Hepatocyte (in vitro differentiated cells): ENCODE measurements at regions not wholly inside any gene's neighbourhood (a gene's known extent, or its start where the extent isn't known, plus 50 kb on each side); places are given as distances from the start of the nearest gene placed in this dataset.

Experiments
- DNase-seq: peaks from one replicate; pipeline ENCODE4 v3.0.0-alpha.2; 2016; ENCODE audit warnings: low spot score
- H2AFZ ChIP-seq: fragments of 200-600 bp; sonication (generic); 2 replicates; pipeline ENCODE4 v1.6.0; 2016; ENCODE audit warnings: antibody characterized with exemption, mild to moderate bottlenecking
- H3K27ac ChIP-seq: fragments of 200-600 bp; sonication (generic); 2 replicates; pipeline ENCODE4 v1.5.1; 2016; ENCODE audit warnings: mild to moderate bottlenecking
- H3K27me3 ChIP-seq: fragments of 200-600 bp; sonication (generic); 2 replicates; pipeline ENCODE4 v1.6.1; 2016
- H3K36me3 ChIP-seq: fragments of 200-600 bp; sonication (generic); replicated peaks from 2 replicates; pipeline ENCODE4 v1.5.1; 2016; ENCODE audit warnings: low read depth; ENCODE audit not compliant: insufficient read depth
- H3K4me1 ChIP-seq: fragments of 200-600 bp; sonication (generic); 2 replicates; pipeline ENCODE4 v1.5.1; 2016; ENCODE audit warnings: mild to moderate bottlenecking, moderate library complexity; ENCODE audit not compliant: insufficient read depth
- H3K4me2 ChIP-seq: fragments of 200-600 bp; sonication (generic); 2 replicates; pipeline ENCODE4 v1.6.0; 2016
- H3K4me3 ChIP-seq: fragments of 200-600 bp; sonication (generic); 2 replicates; pipeline ENCODE4 v1.5.1; 2016; ENCODE audit warnings: mild to moderate bottlenecking
- H3K79me2 ChIP-seq: fragments of 200-600 bp; sonication (generic); 2 replicates; pipeline ENCODE4 v1.6.0; 2017; ENCODE audit warnings: mild to moderate bottlenecking
- H3K9me2 ChIP-seq: fragments of 200-600 bp; sonication (generic); replicated peaks from 2 replicates; pipeline ENCODE4 v1.6.0; 2017; ENCODE audit warnings: mild to moderate bottlenecking; ENCODE audit not compliant: insufficient read depth
- H3K9me3 ChIP-seq: fragments of 200-600 bp; sonication (generic); 2 replicates; pipeline ENCODE4 v1.5.1; 2016; ENCODE audit warnings: low read depth, mild to moderate bottlenecking
- H4K20me1 ChIP-seq: fragments of 200-600 bp; sonication (generic); 2 replicates; pipeline ENCODE4 v1.6.0; 2016; ENCODE audit warnings: mild to moderate bottlenecking; ENCODE audit not compliant: insufficient read depth, poor library complexity, severe bottlenecking
- EZH2 ChIP-seq: fragments of 200-600 bp; sonication (generic); IDR thresholded peaks from 2 replicates; pipeline ENCODE4 v1.6.1; 2016; ENCODE audit warnings: antibody characterized with exemption, mild to moderate bottlenecking, borderline replicate concordance
- EZH2phosphoT487 ChIP-seq: fragments of 200-600 bp; sonication (generic); IDR thresholded peaks from one replicate; pipeline ENCODE4 v1.6.1; 2018; ENCODE audit warnings: antibody characterized with exemption, mild to moderate bottlenecking, low read depth, moderate library complexity; ENCODE audit not compliant: unreplicated experiment, severe bottlenecking
- WGBS: methylation state at CpG from one replicate; pipeline ENCODE4 v1.1.6; 2016; ENCODE audit warnings: low lambda C conversion rate; ENCODE audit errors: missing lambda C conversion rate; 5-methylcytosine and 5-hydroxymethylcytosine counted together
- TF ChIP-seq, protein P1 (sequence below): fragments of 200-600 bp; sonication (generic); IDR thresholded peaks from 2 replicates; pipeline ENCODE4 v1.5.1; 2016; ENCODE audit warnings: antibody characterized with exemption, mild to moderate bottlenecking; ENCODE audit not compliant: poor library complexity

DNA sequence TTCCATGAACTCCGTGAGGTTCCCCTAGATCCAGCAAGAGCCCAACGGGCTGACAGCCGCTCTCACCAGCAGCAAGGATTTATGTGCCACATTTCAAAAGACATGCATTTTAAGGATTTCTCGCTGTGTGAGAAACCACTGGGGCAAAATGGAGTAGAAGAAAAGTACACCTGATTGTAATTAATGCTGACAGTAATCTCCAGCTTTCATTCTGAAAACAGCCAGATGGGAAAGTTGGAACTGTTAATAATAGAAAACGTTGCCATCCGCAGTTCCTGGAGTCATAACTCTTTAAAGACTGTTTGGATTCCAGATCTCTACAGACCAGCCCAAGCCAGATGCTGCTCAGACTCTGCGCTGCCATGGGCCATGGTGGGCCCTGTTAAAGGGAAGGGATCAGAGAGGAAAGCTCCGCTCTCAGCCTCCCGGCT lies 216.9 kb upstream of the GLI3 start:
- TF ChIP-seq, protein P1, sequence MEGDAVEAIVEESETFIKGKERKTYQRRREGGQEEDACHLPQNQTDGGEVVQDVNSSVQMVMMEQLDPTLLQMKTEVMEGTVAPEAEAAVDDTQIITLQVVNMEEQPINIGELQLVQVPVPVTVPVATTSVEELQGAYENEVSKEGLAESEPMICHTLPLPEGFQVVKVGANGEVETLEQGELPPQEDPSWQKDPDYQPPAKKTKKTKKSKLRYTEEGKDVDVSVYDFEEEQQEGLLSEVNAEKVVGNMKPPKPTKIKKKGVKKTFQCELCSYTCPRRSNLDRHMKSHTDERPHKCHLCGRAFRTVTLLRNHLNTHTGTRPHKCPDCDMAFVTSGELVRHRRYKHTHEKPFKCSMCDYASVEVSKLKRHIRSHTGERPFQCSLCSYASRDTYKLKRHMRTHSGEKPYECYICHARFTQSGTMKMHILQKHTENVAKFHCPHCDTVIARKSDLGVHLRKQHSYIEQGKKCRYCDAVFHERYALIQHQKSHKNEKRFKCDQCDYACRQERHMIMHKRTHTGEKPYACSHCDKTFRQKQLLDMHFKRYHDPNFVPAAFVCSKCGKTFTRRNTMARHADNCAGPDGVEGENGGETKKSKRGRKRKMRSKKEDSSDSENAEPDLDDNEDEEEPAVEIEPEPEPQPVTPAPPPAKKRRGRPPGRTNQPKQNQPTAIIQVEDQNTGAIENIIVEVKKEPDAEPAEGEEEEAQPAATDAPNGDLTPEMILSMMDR, result no peak
- no peak for TF ChIP-seq EZH2phosphoT487
- Histone ChIP-seq H3K9me3 (no peaks in the 10 kb centered on the region), H3K9me2 (no peaks in the 10 kb centered on the region), H3K36me3 (no peaks in the 10 kb centered on the region), H3K4me3 (no peak overlapping the region), H3K27me3 (no peaks in the 10 kb centered on the region), H2AFZ (no peak overlapping the region), H3K27ac (peak overlapping the region; percentile 30), H3K79me2 (no peaks in the 10 kb centered on the region), H3K4me2 (no peak overlapping the region), H3K4me1 (peaks cover 5% of the 10 kb centered on the region), H4K20me1 (no peaks in the 10 kb centered on the region)
- 70% methylated on average over 9 of the region's 9 CpGs for WGBS
- peak; percentile 19 for DNase-seq

DNA sequence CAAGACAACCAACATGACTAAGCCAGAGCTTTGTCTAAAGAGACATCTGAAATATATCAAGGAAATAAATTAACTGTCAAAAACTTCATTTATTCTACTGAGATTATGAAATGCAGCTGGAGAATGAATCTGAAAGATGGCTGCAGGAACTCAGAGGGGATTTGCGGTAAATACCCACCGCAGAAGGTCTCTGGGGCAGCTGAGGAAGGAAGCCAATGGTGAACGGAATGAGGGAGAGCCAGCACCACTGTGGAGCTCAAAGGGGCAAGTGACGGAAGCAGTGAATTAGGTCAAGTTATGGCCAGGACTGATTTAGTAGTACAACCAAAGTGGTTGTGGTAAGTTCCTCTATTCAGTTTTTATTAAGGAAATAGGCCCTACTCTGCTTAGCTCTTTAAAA lies 215.3 kb upstream of the GLI3 start:
- H2AFZ ChIP-seq, result no peak overlapping the region
- no peak for DNase-seq
- H3K27ac ChIP-seq, result no peak overlapping the region
- TF ChIP-seq, protein P1, result no peak
- no peak for TF ChIP-seq EZH2
- no peak for TF ChIP-seq EZH2phosphoT487
- no peaks in the 10 kb centered on the region for H3K9me2 ChIP-seq
- peaks cover 5% of the 10 kb centered on the region for H3K4me1 ChIP-seq
- WGBS, result 91% methylated on average over 4 of the region's 4 CpGs
- no peaks in the 10 kb centered on the region for H3K27me3 ChIP-seq
- no peaks in the 10 kb centered on the region for H3K79me2 ChIP-seq
- no peaks in the 10 kb centered on the region for H4K20me1 ChIP-seq
- no peaks in the 10 kb centered on the region for H3K9me3 ChIP-seq
- H3K36me3 ChIP-seq, result no peaks in the 10 kb centered on the region
- H3K4me2 ChIP-seq, result no peak overlapping the region
- H3K4me3 ChIP-seq, result no peak overlapping the region

DNA sequence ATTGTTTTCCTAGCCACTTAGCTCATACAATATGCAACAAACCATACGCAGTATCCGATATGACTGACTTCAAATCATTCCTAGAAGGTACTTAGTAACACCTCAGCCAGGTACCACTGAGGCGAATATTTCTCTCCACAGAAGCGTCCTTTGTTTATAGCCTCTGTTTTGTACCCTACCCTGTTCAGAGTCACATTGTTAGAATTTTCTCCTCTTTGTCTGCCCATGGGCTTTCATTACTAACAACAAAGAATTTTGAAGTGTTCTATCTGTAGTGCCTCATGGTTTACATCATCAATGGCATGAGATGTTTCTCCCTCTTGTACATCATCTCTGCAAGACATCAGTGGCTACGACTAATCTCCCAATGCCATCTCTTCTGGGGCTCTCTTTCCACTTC lies 212.4 kb upstream of the GLI3 start:
- H3K79me2 ChIP-seq, result no peaks in the 10 kb centered on the region
- peaks cover 5% of the 10 kb centered on the region for H3K4me1 ChIP-seq
- H3K27ac ChIP-seq, result no peak overlapping the region
- H3K9me2 ChIP-seq, result no peaks in the 10 kb centered on the region
- H3K4me2 ChIP-seq, result no peak overlapping the region
- TF ChIP-seq EZH2 (no peak), EZH2phosphoT487 (no peak)
- TF ChIP-seq, protein P1, result no peak
- no peaks in the 10 kb centered on the region for H3K9me3 ChIP-seq
- no peaks in the 10 kb centered on the region for H3K27me3 ChIP-seq
- 85% methylated on average over 5 of the region's 5 CpGs for WGBS
- no peak overlapping the region for H3K4me3 ChIP-seq
- no peaks in the 10 kb centered on the region for H4K20me1 ChIP-seq
- DNase-seq, result no peak
- no peak overlapping the region for H2AFZ ChIP-seq
- no peaks in the 10 kb centered on the region for H3K36me3 ChIP-seq

DNA sequence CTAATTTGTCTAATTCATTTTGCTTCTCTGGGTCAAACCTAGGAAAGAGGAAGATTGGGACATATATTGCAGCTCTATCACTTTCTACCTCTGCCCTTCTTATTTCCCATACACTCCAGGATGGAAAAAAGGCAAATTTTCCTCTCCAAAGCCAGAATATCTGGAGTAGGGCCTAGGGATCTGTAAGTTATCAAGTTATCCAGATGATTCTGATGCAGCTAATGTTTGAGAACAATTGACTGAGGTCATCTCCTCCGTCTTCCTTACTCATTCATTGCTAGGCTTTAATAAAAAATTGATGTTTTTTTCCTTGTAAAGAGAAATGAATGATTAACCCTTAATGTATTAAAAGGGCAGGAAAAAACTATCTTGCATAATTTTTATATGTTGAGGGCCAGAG lies 211.9 kb upstream of the GLI3 start:
- DNase-seq, result no peak
- H3K4me1 ChIP-seq, result peaks cover 5% of the 10 kb centered on the region
- no peaks in the 10 kb centered on the region for H3K36me3 ChIP-seq
- H3K9me2 ChIP-seq, result no peaks in the 10 kb centered on the region
- TF ChIP-seq, protein P1, result no peak
- TF ChIP-seq EZH2 (no peak), EZH2phosphoT487 (no peak)
- H3K4me2 ChIP-seq, result no peak overlapping the region
- 90% methylated on average over 1 of the region's 1 CpG for WGBS
- H3K79me2 ChIP-seq, result no peaks in the 10 kb centered on the region
- H3K27ac ChIP-seq, result no peak overlapping the region
- H2AFZ ChIP-seq, result no peak overlapping the region
- no peaks in the 10 kb centered on the region for H3K9me3 ChIP-seq
- H3K27me3 ChIP-seq, result no peaks in the 10 kb centered on the region
- no peak overlapping the region for H3K4me3 ChIP-seq
- H4K20me1 ChIP-seq, result no peaks in the 10 kb centered on the region
